Adipocyte (in vitro differentiated cells): ENCODE measurements at regions not wholly inside any gene's neighbourhood (a gene's known extent, or its start where the extent isn't known, plus 50 kb on each side); places are given as distances from the start of the nearest gene placed in this dataset.

Experiments used
- DNase-seq: peaks from one replicate; pipeline ENCODE4 v3.0.0-alpha.2; 2015; ENCODE audit warnings: low read depth
- H3K27me3 ChIP-seq: replicated peaks from 2 replicates; pipeline ENCODE4 v1.7.0; 2013; ENCODE audit warnings: mild to moderate bottlenecking, low read length, moderate library complexity; ENCODE audit not compliant: control insufficient read depth, insufficient read depth
- H3K36me3 ChIP-seq: 2 replicates; pipeline ENCODE4 v1.7.0; 2013; ENCODE audit warnings: low read length, mild to moderate bottlenecking, moderate library complexity; ENCODE audit not compliant: control insufficient read depth, insufficient read depth, severe bottlenecking
- H3K4me1 ChIP-seq: 2 replicates; pipeline ENCODE4 v1.7.0; 2013; ENCODE audit warnings: mild to moderate bottlenecking, low read length, moderate library complexity; ENCODE audit not compliant: control insufficient read depth, insufficient read depth
- H3K4me3 ChIP-seq: 2 replicates; pipeline ENCODE4 v1.7.0; 2013; ENCODE audit warnings: mild to moderate bottlenecking, low read length, moderate library complexity
- H3K9ac ChIP-seq: 2 replicates; pipeline ENCODE4 v1.7.0; 2013; ENCODE audit warnings: mild to moderate bottlenecking, low read length, moderate library complexity
- H3K9me3 ChIP-seq: 2 replicates; pipeline ENCODE4 v1.7.0; 2013; ENCODE audit warnings: mild to moderate bottlenecking, low read length, moderate library complexity; ENCODE audit not compliant: control insufficient read depth

DNA sequence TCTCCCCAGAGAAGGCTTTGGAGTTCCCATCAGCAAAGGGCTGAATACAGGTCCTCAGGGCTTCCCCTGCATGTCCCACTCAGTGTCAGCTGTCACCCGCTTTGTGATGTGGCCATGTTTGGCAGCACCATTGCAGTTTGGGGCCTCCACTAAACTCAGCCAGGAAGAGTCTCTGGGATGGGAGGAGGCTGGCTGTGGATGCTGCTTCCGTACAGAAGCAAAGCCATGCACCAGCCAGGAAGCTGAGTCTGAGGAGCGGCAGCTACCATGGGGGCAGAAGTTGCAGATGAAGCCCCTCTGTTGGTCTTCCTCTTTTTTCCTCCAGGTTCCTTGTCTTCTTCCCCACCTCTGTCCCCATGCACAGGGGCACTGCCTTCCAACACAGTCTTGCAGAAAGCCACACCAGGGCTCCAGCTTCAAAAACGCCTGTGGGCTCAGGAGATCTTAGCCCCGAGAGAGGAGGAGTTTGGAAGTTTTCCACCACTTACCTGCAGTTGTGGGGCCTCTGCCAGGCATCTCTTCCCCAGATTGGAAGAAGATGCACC, 416.8 kb downstream of the NPHP4 start:
- Histone ChIP-seq H3K27me3 (no peaks in the 10 kb centered on the region), H3K9ac (no peak overlapping the region), H3K4me3 (no peak overlapping the region), H3K4me1 (no peaks in the 10 kb centered on the region), H3K9me3 (no peaks in the 10 kb centered on the region), H3K36me3 (no peaks in the 10 kb centered on the region)
- DNase-seq = no peak

DNA sequence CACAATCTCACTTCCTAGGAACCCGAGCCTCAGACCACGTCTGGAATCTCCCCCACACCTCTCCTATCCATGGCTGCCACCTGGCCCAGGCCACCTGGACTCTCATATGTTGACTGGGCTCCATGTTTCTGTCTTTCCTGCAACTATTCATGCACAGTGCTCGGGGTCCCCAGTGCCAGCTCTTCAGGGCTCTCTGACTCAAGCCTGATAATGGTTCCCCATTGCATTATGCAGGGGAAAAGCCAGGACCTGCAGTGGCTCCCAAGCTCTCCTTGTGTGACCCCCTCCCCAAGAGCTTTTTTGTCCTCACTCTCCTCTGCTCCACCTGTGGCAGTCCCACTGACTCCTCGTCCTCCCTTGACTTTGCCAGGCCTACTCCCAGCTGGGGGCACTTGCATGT, 417.6 kb downstream of the NPHP4 start:
- Histone ChIP-seq H3K27me3 (no peaks in the 10 kb centered on the region), H3K9me3 (peaks cover 6% of the 10 kb centered on the region), H3K9ac (no peak overlapping the region), H3K4me3 (no peak overlapping the region), H3K36me3 (no peaks in the 10 kb centered on the region), H3K4me1 (no peaks in the 10 kb centered on the region)
- DNase-seq = no peak

DNA sequence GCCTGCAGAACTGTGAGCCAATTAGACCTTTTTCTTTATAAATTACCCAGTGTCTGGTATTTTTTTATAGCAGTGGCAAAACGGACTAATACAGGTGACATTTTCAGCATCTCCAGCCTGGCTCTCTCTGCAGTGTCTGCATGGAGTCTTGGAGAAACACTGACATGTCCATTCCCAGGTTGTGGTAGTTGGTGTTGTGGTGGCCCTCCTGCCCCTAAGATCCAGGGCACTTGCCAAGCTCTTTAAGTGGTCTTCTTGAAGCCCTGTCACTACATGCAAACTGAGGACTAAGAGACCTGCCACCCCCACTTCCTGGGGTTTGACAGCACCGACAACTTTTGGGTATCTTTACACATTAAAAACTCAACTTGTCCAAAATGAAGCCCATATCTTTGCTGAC, 419.4 kb downstream of the NPHP4 start:
- no peaks in the 10 kb centered on the region for H3K27me3 ChIP-seq
- no peak overlapping the region for H3K4me3 ChIP-seq
- H3K9me3 ChIP-seq = peaks cover 11% of the 10 kb centered on the region
- DNase-seq = no peak
- no peaks in the 10 kb centered on the region for H3K36me3 ChIP-seq
- H3K9ac ChIP-seq = no peak overlapping the region
- no peaks in the 10 kb centered on the region for H3K4me1 ChIP-seq

DNA sequence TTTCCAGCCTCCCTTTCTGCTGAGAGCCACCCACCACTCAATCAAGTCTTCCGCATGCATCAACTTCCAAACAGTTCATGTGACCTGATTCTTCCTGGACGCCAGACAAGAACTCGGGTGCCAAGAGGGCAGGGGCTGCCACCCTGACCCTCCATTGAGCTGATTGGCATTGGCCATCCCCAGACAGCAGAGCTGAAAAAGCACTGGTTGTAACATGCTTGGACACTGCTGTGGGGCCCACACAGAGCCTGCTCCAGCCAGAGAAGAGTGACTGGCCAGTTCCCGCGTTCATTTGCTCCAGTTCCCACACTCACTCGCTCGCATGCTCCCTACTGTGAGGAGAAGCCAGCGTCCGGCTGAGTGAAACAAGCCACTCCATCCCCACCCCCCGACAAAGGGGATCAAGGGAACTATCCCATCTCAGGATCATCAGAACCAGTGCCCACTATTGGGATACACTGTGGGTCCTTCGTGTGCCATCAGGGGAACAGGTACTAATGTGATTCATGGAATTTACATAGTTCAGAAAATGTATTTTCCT, 420.3 kb downstream of the NPHP4 start:
- Histone ChIP-seq H3K4me3 (no peak overlapping the region), H3K9ac (no peak overlapping the region), H3K9me3 (peaks cover 11% of the 10 kb centered on the region), H3K27me3 (no peaks in the 10 kb centered on the region), H3K4me1 (no peaks in the 10 kb centered on the region), H3K36me3 (no peaks in the 10 kb centered on the region)
- DNase-seq = no peak

DNA sequence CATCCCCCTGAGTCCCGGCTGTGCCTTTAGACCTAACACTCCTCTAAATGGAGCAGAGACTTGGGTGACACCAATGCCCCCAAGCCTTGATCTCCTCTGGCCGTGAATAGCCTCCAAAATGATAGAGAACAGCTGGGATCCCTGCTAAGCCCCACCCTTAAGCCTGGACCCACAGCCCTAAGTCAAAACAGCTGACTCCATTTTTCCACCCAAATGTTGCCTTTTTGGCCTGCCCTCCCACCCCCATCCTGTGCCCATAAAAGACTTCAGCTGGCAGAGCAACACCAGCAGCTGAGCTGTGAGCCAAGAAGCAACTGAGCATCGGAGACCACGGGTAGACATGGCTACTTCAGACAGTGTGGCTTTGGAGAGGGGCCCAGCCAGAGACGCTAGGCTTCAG, 420.8 kb downstream of the NPHP4 start:
- H3K4me1 ChIP-seq = no peaks in the 10 kb centered on the region
- no peak overlapping the region for H3K4me3 ChIP-seq
- DNase-seq = no peak
- H3K36me3 ChIP-seq = no peaks in the 10 kb centered on the region
- H3K27me3 ChIP-seq = no peaks in the 10 kb centered on the region
- H3K9ac ChIP-seq = no peak overlapping the region
- peaks cover 11% of the 10 kb centered on the region for H3K9me3 ChIP-seq

DNA sequence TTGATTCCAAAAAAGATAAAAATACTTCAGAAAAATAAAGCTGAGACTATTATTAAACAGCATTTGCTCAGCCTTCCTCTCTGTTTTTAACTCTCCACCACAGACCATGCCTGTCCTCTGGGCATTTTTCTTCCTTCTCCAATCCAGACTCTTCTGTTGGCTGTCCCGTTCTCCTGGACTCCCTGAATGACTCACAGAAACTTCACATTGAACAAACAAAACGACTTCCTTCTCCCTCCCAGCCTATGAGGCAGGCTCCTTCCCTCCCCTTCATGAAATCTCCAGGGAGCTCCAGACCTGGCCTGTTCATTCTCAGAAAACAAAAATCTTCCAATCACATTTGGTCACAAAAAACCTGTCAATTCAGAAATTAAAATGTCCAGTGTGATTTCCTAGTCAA, 421.3 kb downstream of the NPHP4 start:
- Histone ChIP-seq H3K9ac (no peak overlapping the region), H3K36me3 (no peaks in the 10 kb centered on the region), H3K9me3 (peaks cover 11% of the 10 kb centered on the region), H3K27me3 (no peaks in the 10 kb centered on the region), H3K4me3 (no peak overlapping the region), H3K4me1 (no peaks in the 10 kb centered on the region)
- no peak for DNase-seq

DNA sequence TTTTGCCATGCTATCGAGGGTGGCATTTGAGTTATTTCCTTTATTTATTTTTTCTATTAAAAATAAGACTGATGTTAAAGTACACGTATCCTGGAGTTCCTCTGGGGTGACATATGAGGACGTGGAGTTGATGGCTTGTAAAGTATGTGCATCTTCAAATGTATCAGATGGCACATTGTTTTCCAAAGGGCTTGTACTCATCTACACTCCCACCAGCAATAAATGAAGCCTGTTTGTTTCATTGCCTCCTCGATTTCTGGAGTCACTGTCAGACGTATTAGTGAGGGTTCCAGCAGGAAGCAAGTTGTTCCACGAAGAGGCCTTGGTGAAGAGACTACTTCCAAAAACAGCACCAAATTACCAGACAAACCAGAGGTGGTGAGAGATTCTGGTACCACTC, 423.9 kb downstream of the NPHP4 start:
- H3K9me3 ChIP-seq = peaks cover 11% of the 10 kb centered on the region
- no peak overlapping the region for H3K4me3 ChIP-seq
- no peaks in the 10 kb centered on the region for H3K27me3 ChIP-seq
- no peaks in the 10 kb centered on the region for H3K36me3 ChIP-seq
- no peaks in the 10 kb centered on the region for H3K4me1 ChIP-seq
- no peak overlapping the region for H3K9ac ChIP-seq
- DNase-seq = no peak

DNA sequence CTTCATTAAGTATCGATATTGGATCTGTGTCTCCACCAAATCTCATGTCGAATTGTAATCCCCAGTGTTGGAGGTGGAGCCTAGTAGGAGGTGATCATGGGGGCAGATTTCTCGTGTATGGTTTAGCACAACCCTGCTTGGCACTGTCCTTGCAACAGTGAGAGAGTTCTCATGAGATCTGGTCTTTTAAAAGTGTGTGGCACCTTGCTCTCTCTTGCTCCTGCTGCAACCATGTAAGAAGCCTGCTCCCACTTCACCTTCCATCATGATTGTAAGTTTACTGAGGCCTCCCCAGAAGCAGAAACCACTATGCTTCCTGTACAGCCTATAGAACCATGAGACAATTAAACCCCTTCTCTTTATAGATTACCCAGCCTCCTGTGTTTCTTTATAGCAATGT, 424.4 kb downstream of the NPHP4 start:
- Histone ChIP-seq H3K27me3 (no peaks in the 10 kb centered on the region), H3K9ac (no peak overlapping the region), H3K9me3 (peaks cover 11% of the 10 kb centered on the region), H3K4me1 (no peaks in the 10 kb centered on the region), H3K4me3 (no peak overlapping the region), H3K36me3 (no peaks in the 10 kb centered on the region)
- DNase-seq = no peak

DNA sequence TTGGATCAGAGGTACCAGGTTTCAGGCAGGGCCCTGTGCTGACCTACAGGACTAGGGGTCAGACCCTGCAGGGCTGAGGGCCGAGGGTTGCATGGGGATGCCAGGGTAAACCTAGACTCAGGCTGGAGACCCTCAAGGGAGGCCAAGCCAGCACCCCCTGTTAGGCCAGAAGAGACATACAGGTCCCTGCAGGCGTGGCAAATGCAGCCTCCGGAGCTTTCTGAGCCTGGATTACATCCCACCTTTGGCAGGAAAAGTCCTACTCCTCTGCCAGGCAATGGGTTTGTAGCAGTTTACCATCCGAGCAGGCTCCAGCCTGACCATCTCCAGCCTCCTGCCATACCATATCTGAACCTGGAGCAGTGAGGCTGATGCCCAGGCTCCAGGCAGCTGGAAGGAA, 425.3 kb downstream of the NPHP4 start:
- DNase-seq = no peak
- Histone ChIP-seq H3K27me3 (no peaks in the 10 kb centered on the region), H3K9ac (no peak overlapping the region), H3K4me1 (no peaks in the 10 kb centered on the region), H3K4me3 (no peak overlapping the region), H3K9me3 (peaks cover 11% of the 10 kb centered on the region), H3K36me3 (no peaks in the 10 kb centered on the region)

DNA sequence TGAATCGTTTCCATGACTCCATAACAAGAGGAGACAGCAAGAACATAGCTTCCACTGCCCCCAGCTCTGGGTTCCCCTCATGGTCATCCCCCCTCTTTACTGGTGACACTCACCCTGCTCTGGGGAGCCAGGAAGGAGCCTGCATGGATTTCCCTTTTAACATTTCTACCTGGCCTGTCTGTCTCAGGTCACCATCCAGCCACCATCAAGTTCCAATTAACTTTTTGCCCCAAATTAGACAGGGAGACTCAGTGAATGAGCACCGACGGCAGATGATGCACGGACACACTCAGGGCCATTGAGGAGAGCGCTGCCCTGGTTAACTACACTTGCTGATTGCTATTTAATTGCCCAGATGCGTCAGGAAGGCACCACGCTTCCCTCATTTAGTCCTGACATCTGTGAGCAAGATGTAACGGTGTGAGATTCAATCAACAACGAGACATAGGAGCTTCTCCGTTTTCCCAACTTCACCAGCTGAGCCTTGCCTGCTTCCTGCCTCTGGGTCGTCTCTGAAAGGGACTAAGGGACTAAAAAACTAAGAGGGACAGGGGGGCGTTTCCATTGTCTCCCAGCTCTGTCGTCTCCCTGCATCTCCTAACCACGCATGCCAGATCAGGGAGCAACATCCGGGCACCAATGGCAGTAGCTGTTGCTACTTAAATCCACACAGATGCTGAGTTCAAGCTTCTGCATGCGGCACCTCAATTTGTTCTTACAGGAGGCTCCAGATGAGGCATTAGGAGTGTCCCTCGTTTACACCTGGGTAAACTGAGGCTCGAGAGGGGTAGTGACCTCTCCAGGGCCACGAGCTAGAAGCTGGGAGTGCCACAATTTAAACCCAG, 426.7 kb downstream of the NPHP4 start:
- no peak overlapping the region for H3K4me3 ChIP-seq
- no peaks in the 10 kb centered on the region for H3K36me3 ChIP-seq
- no peak for DNase-seq
- H3K27me3 ChIP-seq = no peaks in the 10 kb centered on the region
- H3K9me3 ChIP-seq = peaks cover 11% of the 10 kb centered on the region
- no peak overlapping the region for H3K9ac ChIP-seq
- H3K4me1 ChIP-seq = no peaks in the 10 kb centered on the region

DNA sequence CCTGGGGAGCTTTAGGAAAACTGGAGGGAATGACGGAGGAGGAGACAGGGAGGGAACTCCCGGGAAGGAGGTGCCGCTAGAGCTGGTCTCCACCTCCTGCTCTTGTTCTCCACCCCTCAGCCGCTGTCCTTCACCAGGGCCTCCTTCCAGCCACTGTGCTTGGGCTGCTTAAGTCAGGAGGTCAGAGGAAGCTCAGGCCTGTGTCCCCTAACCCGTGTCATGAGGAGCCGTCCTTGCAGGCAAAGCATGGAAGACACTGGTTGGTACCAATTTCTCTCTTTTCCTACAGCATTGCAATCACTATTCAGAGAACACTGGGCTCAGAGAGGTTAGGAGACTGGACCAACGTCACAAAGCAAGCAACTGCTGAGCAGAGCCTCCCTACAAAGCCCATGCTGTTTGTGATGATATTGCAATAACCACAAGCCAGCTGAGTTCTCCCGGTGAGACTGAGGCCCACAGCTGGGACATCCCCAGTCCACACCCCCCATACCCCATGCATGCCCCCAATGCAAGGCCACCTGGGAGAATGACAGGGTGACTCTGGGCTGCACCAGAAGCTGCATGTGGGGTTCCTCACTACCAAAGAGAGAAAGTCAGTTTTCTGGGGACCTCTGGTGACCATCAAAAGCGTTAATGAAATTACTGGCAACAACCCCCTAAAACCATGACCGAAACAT, 427.5 kb downstream of the NPHP4 start:
- Histone ChIP-seq H3K4me1 (no peaks in the 10 kb centered on the region), H3K9ac (no peak overlapping the region), H3K4me3 (no peak overlapping the region), H3K27me3 (no peaks in the 10 kb centered on the region), H3K9me3 (peaks cover 6% of the 10 kb centered on the region), H3K36me3 (no peaks in the 10 kb centered on the region)
- DNase-seq = no peak
